Epithelial cell of esophagus (primary cell): ENCODE measurements at regions not wholly inside any gene's neighbourhood (a gene's known extent, or its start where the extent isn't known, plus 50 kb on each side); places are given as distances from the start of the nearest gene placed in this dataset.
"Not testable (repeated sequence)": the region's sequence is repeated elsewhere in the genome, so short reads cannot be mapped to it uniquely, and the experiment has no call there.

Source experiments
- DNase-seq: peaks from one replicate; pipeline ENCODE4 v3.0.0; 2010; ENCODE audit warnings: low read depth
- H3K4me3 ChIP-seq: 2 replicates; pipeline ENCODE4 v1.5.1; 2011; ENCODE audit warnings: mild to moderate bottlenecking, low read length, control low read depth
- CTCF ChIP-seq: IDR thresholded peaks from 2 replicates; pipeline ENCODE4 v1.5.1; 2011; ENCODE audit warnings: low read depth, mild to moderate bottlenecking, low read length, control low read depth, inconsistent platforms; ENCODE audit not compliant: insufficient read depth; ENCODE audit errors: missing control alignments

- H3K4me3 ChIP-seq = no peak overlapping the region
- TF ChIP-seq CTCF = no peak
- peak; percentile 62 for DNase-seq
These were observed 189.2 kb downstream of the DLEU7 start for GRCh38 chr13:50654331-50654730.

GRCh38 chr13:50661881-50662280 lies 181.6 kb downstream of the DLEU7 start:
- DNase-seq = not testable (repeated sequence)

GRCh38 chr13:50664951-50665350 lies 178.5 kb downstream of the DLEU7 start:
- no peak for TF ChIP-seq CTCF
- no peak for DNase-seq
- no peak overlapping the region for H3K4me3 ChIP-seq

More at GRCh38 chr13:50661881-50662280, 181.6 kb downstream of the DLEU7 start:
- H3K4me3 ChIP-seq = not testable (repeated sequence)

GRCh38 chr13:50668049-50668448 lies 175.4 kb downstream of the DLEU7 start:
- no peak overlapping the region for H3K4me3 ChIP-seq
- TF ChIP-seq CTCF = no peak
- no peak for DNase-seq

- no peak for DNase-seq
- TF ChIP-seq CTCF = no peak
- no peak overlapping the region for H3K4me3 ChIP-seq
These were observed 174.7 kb downstream of the DLEU7 start for GRCh38 chr13:50668691-50669271.

- no peak for DNase-seq
- TF ChIP-seq CTCF = no peak
These were observed 173.2 kb downstream of the DLEU7 start for GRCh38 chr13:50670272-50670671.

GRCh38 chr13:50670847-50671496 lies 172.5 kb downstream of the DLEU7 start:
- DNase-seq = no peak

More at GRCh38 chr13:50670272-50670671, 173.2 kb downstream of the DLEU7 start:
- no peak overlapping the region for H3K4me3 ChIP-seq

More at GRCh38 chr13:50670847-50671496, 172.5 kb downstream of the DLEU7 start:
- TF ChIP-seq CTCF = no peak
- no peak overlapping the region for H3K4me3 ChIP-seq
